Testis (tissue), 2 donors: ENCODE measurements at regions not wholly inside any gene's neighbourhood (a gene's known extent, or its start where the extent isn't known, plus 50 kb on each side); places are given as distances from the start of the nearest gene placed in this dataset.

Experiments
- DNase-seq: peaks from one replicate; pipeline ENCODE4 v3.0.0-alpha.2; 2019
- H3K27ac ChIP-seq, 2 donors: fragments of 200-600 bp; sonication (generic); one replicate each; pipeline ENCODE4 v1.5.1; 2019
- H3K27me3 ChIP-seq: fragments of 200-600 bp; sonication (generic); one replicate; pipeline ENCODE4 v1.5.1; 2019
- H3K36me3 ChIP-seq: fragments of 200-600 bp; sonication (generic); one replicate; pipeline ENCODE4 v1.5.1; 2017; ENCODE audit warnings: low read depth; ENCODE audit errors: missing control alignments
- H3K4me1 ChIP-seq: fragments of 200-600 bp; sonication (generic); one replicate; pipeline ENCODE4 v1.5.1; 2019
- H3K4me3 ChIP-seq, 2 donors: fragments of 200-600 bp; sonication (generic); one replicate each; pipeline ENCODE4 v1.5.1; 2017 to 2019
- H3K9me3 ChIP-seq: fragments of 200-600 bp; sonication (generic); one replicate; pipeline ENCODE4 v1.5.1; 2017
- CTCF ChIP-seq, 3 experiments: fragments of 450-650 bp in 2 of 3; fragments of 200-600 bp in 1 of 3; sonication (generic) in 1 of 3; IDR thresholded peaks; one replicate each; pipeline ENCODE4 v1.5.1; 2016 to 2019; ENCODE audit warnings: antibody characterized with exemption in 3 of 3, mild to moderate bottlenecking in 2 of 3, moderate library complexity in 1 of 3
- POLR2A ChIP-seq: fragments of 450-650 bp; IDR thresholded peaks from one replicate; pipeline ENCODE4 v1.6.1; 2017; ENCODE audit warnings: antibody characterized with exemption, mild to moderate bottlenecking, moderate library complexity
- WGBS, 2 donors: methylation state at CpG; one replicate each; pipeline ENCODE4 v1.1.5; 2018; 5-methylcytosine and 5-hydroxymethylcytosine counted together
- intact Hi-C: fragments of 100-400 bp; cut with DNase I; formaldehyde crosslinking; loops from one replicate; pipeline ENCODE4 v1.15.1; 2023; ENCODE audit warnings: low total_unique reads

DNA sequence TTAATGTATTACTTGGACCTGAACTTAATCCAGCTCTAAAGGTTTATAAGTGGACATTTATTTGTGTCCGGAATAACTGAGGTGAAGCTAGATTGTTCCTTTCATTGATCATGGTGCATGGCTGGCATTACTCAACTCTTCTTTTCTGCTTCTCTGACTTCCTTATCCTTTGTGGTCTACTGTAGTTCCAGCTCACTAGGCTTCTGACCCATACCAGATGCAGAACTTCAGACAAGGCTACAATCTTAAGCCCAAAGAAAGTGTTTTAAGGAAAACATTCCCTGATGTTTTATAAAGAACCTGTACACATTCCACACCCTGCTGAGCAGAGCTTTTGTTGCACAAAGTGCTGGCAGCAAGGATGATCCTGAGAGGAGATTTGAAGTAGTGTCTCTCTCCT lies 250.8 kb upstream of the TGFBR2 start:
- 94 to 100% methylated on average over 1 of the region's 1 CpG for WGBS, 2 donors
- H3K36me3 ChIP-seq, result no peaks in the 10 kb centered on the region
- TF ChIP-seq CTCF (IDR thresholded peaks at IDR 0.05) (no peak), POLR2A (no peak)
- H3K27me3 ChIP-seq, result no peaks in the 10 kb centered on the region
- no peak overlapping the region for H3K4me3 ChIP-seq
- intact Hi-C loops, result no loop called here
- no peak for DNase-seq
- no peak overlapping the region for H3K27ac ChIP-seq
- H3K9me3 ChIP-seq, result no peaks in the 10 kb centered on the region
- peaks cover 20% of the 10 kb centered on the region for H3K4me1 ChIP-seq

DNA sequence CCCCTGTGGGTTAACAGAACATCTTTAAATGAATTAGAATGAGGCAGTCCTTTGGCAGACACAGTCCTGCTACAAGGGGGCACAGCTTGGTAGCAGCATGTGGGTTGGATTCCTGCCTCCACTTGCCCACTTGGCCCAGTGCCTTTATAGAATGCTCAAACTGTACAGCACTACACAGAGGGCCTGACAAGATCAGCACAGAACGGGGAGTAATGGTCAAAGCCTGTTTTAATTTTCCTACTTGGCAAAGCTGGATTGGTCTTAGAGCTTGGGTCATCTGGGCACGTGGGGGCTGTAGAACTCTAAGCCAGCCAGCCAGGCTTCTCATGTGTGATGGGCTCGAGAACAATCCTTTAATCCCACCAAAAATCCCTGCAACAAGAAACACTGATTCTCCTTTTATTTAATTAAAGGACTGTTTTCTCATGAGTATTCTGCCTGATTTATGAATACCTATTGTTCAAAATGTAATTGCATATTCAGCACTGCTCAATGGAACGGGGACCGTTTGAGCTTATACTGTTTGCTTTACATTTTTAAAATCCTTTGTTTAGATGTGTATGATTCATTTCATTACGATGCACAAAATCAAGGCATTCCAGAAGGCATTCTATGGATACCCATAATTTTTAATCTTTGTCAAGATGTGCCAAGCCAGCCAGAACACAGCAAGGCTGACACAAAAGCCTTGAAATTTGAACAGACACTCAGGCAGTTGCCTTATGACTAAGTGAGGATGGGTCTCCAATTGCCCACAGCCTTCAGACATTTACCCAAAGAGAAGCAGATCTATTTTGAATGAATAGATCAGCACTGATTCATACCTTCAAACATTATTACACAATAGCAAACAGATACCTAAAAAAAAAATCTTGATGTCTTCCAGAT lies 249.3 kb upstream of the TGFBR2 start:
- H3K27ac ChIP-seq, result no peak overlapping the region
- WGBS, 2 donors, result 95 to 99% methylated on average over 6 of the region's 6 CpGs
- H3K9me3 ChIP-seq, result no peaks in the 10 kb centered on the region
- TF ChIP-seq POLR2A (no peak), CTCF (IDR thresholded peaks at IDR 0.05) (no peak)
- peaks cover 20% of the 10 kb centered on the region for H3K4me1 ChIP-seq
- intact Hi-C loops, result no loop called here
- H3K36me3 ChIP-seq, result no peaks in the 10 kb centered on the region
- no peak for DNase-seq
- no peaks in the 10 kb centered on the region for H3K27me3 ChIP-seq
- no peak overlapping the region for H3K4me3 ChIP-seq

GRCh38 chr3:30357897-30358296 lies 248.5 kb upstream of the TGFBR2 start:
- intact Hi-C loops, result no loop called here

GRCh38 chr3:30358871-30359270 lies 247.5 kb upstream of the TGFBR2 start:
- no peak for TF ChIP-seq CTCF (IDR thresholded peaks at IDR 0.05)
- TF ChIP-seq POLR2A, result no peak
- Histone ChIP-seq H3K27ac (no peak overlapping the region), H3K4me3 (no peak overlapping the region), H3K9me3 (no peaks in the 10 kb centered on the region), H3K4me1 (peaks cover 16% of the 10 kb centered on the region), H3K27me3 (no peaks in the 10 kb centered on the region), H3K36me3 (no peaks in the 10 kb centered on the region)
- no peak for DNase-seq
- intact Hi-C loops, result no loop called here
- WGBS, 2 donors, result 90 to 92% methylated on average over 3 of the region's 3 CpGs

More at GRCh38 chr3:30357897-30358296, 248.5 kb upstream of the TGFBR2 start:
- peaks cover 20% of the 10 kb centered on the region for H3K4me1 ChIP-seq
- H3K27me3 ChIP-seq, result no peaks in the 10 kb centered on the region
- TF ChIP-seq POLR2A (no peak), CTCF (IDR thresholded peaks at IDR 0.05) (no peak)
- no peaks in the 10 kb centered on the region for H3K9me3 ChIP-seq
- H3K27ac ChIP-seq, result no peak overlapping the region
- no peak overlapping the region for H3K4me3 ChIP-seq
- DNase-seq, result no peak
- WGBS, 2 donors, result 70 to 80% methylated on average over 2 of the region's 2 CpGs
- no peaks in the 10 kb centered on the region for H3K36me3 ChIP-seq

- DNase-seq, result no peak
- no peak overlapping the region for H3K27ac ChIP-seq
These were observed 237.4 kb upstream of the TGFBR2 start for GRCh38 chr3:30368978-30369377.

More at GRCh38 chr3:30368978-30369377, 237.4 kb upstream of the TGFBR2 start:
- Histone ChIP-seq H3K4me3 (no peak overlapping the region), H3K4me1 (no peaks in the 10 kb centered on the region), H3K9me3 (no peaks in the 10 kb centered on the region), H3K27me3 (no peaks in the 10 kb centered on the region), H3K36me3 (no peaks in the 10 kb centered on the region)
- TF ChIP-seq CTCF (IDR thresholded peaks at IDR 0.05) (no peak), POLR2A (no peak)
- intact Hi-C loops, result no loop called here
